NCI-H128 (cell line): ENCODE measurements at regions not wholly inside any gene's neighbourhood (a gene's known extent, or its start where the extent isn't known, plus 50 kb on each side); places are given as distances from the start of the nearest gene placed in this dataset.
"Not testable (repeated sequence)": the region's sequence is repeated elsewhere in the genome, so short reads cannot be mapped to it uniquely, and the experiment has no call there.

ENCODE experiments used
- DNase-seq: peaks from one replicate; lab custom pipeline; 2025; ENCODE audit not compliant: unreplicated experiment; lab: John Stamatoyannopoulos, UW

DNA sequence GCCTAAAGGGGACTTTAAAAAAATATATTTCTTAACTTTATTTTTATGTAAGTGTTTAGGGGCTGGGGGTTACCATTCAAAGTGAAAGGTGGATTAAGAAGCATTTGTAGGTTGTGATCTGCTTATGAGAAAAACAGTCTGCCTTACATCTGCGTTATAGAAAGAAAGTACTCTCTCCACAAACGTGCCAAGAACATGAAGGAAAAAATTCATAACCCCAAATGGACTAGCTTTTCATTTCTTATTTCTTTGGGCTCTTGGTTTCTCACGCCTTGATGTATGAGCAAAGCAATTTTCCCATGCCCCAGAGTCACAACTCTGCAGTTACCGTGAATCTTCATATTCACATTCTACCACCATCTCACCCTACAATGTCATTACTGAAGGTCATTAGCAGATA, 1165.1 kb upstream of the ADGRL4 start:
- DNase-seq, result no peak

DNA sequence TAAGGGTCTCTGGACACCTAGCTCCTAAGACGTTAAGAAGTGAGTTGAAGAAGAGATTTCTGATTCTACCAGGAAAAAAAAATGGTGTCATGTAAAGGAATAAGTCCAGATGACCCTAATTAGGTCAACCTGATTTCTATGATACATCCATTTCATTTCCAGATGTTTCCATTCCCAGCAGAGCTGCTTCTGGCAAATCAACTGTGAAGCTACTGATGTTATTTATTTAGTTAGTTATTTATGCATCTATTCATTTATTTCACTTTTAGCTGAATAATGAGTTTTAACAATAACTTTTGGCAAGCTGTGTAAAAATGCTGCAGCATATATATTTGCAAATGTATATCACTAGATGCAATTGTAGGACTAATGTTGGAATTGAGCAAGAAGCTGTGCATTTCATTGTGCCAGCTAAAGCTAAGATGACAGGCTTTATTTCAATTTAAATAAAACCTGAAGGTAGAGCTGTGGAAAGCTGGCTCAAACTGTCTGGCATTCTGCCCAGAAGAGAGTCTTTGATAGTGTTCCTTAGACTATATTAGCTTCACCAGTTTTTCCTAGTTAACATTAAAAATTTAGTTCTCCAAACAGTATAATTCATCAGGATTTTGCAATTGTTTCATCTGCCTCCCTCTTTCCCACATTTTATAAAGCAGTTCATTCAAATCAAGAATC, 1164.4 kb upstream of the ADGRL4 start:
- no peak for DNase-seq

DNA sequence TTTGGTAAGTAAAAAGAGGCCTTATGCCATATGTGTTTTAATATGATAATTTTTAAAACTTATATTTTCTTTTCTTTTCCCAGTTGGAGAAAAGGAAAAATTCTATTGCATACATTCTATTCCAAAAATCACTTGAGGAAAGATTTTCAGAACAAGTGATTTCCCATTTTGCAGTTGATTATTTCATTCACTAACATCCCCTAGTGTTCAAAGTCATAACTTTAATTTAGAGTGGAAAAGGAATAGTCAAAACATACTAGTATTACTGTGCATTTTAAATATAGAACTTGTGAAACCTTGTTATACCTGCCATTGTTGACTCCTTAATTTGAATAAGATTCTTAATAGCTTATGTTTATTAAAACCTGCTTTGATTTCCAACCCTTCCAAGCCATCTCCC, 1157.6 kb upstream of the ADGRL4 start:
- no peak for DNase-seq

DNA sequence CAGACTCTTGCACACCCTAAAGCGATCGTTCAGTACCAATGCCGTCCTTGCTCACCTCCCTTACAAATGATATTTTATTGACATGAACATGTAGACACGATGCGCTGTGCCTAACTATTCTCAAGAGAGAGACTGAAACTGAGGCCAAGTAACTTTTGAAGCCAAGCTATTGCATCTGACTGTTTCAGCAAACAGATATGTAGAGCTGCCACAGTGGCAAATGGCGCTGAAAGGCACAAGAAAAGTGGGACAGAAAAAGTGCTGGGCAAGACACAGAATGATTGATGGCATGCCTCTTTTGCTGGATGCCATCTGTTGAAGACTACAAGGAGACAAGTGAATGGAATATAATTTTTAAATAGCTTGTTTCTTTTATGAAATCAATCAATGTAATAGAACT, 1157.2 kb upstream of the ADGRL4 start:
- no peak for DNase-seq

DNA sequence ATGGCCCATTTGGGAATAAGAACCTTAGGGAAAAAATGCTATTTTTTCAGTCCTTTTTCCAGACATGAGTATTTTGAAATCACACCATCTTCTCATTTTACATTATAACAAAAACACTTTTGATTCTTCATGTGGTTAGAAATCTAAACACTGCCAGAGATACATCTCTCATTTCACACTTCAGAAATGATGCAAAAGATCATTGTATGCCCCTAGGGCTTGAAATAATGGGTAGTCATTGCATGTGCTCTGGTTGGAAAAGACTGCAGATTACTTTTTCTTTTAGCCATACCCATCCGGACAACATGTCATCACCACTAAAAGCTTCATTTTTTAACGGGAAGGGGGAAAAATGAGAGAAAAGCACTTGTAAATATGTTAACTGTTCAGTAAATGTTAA, 1152.2 kb upstream of the ADGRL4 start:
- no peak for DNase-seq

DNA sequence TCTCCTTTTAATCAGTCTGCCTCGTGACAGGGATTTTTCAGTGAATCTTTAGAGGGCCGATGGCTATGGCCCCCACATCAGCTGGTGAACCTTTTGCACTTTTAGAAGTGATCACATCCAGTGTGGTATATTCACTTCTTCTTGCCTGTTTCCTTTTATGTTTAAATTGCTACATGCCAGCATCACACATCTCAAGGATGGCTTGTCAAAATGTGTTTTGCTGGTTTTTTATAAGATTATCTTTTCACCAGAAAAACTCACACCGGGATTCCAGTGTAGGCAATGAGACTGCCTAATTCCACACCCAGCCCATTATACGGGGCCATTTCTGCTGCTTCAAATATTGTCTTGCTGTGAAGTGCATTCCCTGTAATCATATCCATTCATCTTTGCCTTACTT, 1151.7 kb upstream of the ADGRL4 start:
- no peak for DNase-seq

DNA sequence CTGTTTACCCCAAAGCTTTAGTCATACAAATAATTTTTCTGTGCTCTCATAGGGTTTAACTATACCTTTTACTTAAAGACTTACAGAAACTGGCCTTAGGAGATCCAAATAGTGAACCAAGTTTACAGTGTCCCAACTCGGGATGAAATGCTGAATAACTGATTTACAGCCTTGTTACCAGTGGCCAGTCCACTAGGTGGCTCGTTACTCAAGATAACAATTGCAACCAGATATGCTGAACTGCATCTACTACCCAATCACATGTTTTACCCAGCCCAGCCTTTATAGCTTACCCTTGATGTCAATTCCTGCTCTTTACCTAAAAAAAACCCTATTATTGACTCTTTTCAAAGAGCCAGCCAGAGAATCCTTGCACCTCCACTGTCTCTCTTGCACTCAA, 1148.8 kb upstream of the ADGRL4 start:
- DNase-seq, result no peak

DNA sequence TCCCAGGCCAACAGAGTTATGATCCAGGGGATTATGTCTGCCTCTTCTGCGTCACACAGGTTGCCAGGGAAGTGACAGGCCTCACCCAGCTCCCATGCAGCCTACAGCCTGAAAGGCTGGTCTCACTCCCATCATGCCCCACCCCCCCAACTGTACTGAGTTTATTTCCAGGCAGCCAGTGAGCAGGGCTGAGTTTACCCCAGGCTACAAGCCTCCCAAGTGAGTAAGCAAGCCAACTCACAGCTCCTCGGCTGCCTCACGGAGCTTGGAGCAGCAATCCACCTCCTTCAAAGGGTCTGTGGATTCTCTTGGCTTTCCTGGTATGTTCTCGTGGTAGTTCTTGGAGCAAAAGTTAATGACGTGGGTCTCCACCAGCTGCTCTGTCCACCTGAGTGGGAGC, 1147.6 kb upstream of the ADGRL4 start:
- no peak for DNase-seq

DNA sequence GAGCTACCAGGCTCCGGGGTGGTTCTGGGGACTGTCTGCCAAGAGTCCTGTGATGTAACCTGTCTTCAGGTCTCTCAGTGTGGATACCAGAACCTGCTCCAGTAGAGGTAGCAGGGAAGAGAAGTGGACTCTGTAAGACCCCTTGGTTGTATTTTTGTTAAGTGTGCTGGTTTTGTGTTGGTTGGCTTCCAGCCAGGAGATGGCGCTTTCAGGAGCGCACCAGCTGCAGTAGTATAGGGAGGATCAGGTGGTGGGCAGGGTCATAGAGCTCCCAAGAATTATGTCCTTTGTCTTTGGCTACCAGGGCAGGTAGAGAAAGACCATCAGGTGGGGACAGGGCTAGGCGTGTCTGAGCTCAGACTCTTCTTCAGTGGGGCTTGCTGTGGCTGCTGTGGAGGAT, 1147.2 kb upstream of the ADGRL4 start:
- DNase-seq, result no peak

DNA sequence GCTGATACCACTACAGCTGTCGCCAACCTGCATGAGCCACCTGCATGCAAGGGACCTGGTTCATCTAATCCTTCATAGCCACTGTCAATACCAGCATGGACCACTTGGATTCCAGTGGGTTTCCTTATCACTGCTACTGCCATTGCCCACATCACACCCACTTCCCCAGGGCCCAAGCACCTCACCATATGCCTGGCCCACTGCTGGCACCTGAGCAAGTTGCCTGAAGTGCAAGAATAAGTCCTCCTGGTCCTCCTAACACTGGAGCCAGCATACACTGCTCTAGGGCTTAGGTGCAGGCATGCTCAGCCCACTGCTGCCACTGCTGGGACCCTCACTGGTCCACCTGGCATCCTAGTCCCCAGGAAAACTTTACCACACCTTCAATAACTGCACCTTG, 1136.8 kb upstream of the ADGRL4 start:
- DNase-seq, result no peak

DNA sequence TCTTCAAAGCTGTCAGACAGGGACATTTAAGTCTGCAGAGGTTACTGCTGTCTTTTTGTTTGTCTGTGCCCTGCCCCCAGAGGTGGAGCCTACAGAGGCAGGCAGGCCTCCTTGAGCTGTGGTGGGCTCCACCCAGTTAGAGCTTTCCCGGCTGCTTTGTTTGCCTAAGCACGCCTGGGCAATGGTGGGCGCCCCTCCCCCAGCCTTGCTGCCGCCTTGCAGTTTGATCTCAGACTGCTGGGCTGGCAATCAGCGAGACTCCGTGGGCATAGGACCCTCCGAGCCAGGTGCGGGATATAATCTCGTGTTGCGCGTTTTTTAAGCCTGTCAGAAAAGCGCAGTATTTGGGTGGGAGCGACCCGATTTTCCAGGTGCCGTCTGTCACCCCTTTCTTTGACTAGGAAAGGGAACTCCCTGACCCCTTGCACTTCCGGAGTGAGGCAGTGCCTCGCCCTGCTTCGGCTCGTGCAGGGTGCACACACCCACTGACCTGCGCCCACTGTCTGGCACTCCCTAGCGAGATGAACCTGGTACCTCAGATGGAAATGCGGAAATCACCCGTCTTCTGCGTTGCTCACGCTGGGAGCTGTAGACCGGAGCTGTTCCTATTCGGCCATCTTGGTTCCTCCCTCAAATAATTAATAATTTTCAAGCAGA, 1131.5 kb upstream of the ADGRL4 start:
- DNase-seq, result not testable (repeated sequence)

DNA sequence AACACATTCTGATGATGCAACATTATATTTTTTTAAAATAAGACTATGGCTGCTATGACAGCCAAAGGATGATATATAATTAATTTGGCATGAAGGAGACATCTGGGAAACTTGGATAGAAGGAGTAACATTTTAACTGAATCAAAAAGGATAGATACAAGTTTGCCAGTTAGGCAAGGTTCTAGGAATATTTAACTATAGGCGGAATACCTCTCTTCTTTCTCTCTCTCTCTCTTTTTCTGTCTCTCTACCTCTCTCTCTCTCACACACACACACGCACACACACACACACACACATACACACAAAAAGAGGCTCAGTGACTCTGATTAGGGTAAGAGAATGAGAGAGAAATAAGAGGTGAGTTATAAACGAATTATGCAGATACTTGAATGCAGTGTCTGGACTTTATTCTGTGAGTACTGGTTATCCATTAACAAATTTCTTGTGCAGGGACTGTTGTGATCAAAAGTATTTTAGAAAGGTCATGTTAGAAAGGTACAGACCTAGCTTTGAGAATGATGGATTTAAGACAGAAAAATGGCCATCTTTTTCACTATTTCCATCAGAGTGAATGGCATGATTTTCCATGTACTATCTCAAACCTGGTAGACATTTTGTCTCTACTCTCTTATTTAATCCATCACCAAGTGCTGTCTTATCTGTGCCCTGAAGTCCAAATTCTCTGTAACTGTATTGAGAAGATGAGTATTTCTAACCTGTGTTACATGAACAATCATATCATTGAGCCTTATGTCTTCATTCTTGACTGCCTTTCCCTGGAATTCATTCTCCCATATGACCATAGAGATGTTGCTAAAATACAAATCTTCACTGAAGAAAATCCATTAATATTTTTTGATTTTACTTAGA, 1106.9 kb upstream of the ADGRL4 start:
- no peak for DNase-seq

DNA sequence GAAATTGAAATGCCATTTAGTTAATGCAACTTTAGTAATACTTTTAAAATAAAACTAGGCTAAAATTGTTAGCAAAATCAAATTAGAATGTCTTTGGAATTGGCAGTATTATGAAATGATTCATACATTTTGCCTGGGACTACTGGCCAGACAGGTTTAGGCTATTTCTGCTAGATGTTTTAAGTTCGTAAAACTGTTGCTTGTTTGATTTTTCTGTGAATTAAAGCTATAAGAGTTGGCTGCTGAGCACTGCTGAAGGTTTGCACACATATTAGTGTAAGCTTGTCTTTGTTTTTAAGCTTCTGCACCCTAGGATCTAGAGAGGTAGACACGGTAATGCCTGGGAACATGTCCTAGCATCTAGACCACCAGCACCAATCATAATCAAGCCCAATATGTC, 1094.6 kb upstream of the ADGRL4 start:
- no peak for DNase-seq

DNA sequence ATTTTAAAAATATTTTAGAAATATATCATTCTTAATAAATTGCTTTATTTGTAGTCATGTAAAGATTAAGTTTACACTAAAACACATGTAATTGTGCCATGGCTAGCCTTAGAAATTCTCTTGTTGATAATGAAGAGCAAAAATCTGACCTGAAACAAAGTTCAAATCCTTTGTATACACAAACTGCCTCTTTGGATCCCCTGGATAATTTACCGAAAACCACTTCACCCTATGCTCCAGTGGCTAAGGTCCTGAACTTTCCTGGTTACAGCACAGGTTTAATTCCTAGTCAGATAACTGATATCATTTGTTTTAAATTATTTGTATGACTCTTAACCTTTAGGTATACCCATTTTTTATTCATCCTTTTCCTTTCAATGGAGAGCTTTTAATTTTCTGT, 1093.2 kb upstream of the ADGRL4 start:
- no peak for DNase-seq

DNA sequence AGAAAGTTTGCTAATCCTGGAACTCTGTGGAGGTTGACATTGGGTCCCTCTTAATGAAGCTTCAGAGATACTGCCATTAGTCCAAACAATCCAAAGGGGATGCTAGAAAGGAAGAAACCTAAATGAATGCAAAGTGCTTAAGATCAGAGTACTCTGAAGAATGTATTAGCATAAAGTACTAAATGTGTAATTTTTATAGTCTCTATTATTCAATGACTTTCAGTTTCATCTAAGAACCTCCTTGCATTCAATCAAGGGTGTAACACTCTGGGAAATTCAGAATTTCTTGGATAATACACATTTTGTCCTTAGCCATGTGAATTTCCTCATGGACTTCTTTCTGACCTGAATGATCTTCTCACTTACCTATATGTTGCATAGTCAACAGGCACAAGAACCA, 1078.5 kb upstream of the ADGRL4 start:
- DNase-seq, result no peak

DNA sequence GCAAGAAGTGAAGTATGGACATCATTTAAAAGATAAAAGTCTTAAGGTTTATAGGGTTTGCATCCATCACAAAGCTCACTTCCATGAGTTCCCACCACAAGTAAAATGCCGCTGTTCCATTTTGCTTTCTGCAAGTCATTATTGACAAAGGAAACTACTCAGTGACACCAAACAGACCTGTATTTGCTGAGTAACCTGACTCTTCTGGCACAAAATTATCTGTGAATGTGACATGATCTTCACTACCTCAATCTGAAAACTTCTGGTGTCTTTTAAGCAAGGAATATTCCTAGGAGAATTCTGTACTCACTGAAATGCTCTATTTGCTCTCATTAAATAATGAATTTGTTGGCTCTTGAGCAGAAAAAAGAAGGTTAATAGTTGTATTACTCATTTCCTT, 1077.4 kb upstream of the ADGRL4 start:
- DNase-seq, result no peak

DNA sequence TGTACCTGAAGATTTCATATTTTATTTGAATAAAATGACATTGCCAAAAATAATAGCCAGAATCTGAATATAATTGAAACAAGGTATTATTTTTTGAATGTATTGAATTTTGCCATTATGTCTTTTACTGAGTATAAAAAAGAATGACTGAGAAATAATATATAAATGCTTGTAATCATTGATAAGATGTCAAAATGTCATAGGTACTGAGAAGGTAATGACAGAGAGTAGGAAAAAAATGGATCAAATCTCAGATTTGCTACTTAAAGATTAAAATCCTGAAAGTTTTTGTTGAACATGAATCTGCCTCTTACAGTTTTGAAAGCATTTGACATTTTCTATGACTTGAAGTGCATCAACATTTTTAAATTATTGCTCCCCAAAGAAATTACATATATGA, 1069.9 kb upstream of the ADGRL4 start:
- no peak for DNase-seq

DNA sequence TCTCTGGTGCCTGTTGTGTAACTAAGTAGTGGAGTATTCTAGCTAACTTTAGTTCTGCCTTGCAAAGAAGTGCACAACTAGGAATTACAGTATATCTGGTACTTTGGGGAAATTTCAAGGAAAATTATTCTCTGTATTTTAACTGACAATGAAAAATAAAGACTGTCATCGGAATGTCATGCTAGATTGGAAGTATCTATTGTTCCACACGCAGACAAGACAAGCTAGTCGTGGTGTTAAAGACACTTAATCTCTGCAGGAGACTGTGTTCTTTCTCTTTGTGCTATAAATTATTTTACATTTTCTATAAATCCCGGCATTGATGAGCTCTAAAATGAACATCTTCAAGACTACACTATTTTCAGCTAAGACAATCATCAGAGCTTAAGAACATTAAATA, 1068.8 kb upstream of the ADGRL4 start:
- no peak for DNase-seq

DNA sequence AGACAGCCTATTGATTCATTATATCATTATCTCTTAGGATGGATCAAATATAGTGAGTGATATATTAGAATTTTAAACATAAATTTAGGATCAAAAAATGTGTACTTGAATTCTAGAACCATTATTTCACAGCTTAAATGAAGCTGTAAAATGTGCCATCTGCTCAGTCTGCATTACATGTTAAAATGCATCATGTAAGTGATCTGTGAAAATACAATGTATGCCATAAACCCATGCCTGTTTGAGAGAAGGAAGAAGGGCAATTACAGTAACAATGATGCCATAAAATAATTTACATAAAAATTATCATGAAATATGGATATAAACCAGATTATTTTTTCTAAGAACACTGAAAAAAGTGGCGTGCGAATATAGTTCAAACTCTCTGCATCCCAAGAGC, 1066.0 kb upstream of the ADGRL4 start:
- DNase-seq, result no peak

DNA sequence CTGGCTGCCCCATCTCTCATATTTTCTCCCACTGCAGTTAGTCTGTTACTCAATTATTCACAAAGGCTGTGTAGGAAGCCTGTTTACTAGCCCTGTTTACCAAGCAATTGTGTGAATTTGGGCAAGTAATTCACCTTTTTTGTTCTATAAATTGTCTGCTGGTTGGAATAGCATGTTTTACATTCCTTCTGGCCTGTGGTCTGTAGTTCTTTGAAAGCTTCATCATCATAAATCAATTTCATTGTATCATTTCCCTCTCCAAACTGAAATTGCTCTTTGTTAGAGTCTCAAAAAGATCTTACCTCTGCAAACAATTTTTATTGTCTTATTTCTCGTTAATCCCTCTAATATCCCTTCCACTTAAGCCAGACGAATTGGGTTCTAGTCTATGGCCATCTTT, 1059.5 kb upstream of the ADGRL4 start:
- no peak for DNase-seq

DNA sequence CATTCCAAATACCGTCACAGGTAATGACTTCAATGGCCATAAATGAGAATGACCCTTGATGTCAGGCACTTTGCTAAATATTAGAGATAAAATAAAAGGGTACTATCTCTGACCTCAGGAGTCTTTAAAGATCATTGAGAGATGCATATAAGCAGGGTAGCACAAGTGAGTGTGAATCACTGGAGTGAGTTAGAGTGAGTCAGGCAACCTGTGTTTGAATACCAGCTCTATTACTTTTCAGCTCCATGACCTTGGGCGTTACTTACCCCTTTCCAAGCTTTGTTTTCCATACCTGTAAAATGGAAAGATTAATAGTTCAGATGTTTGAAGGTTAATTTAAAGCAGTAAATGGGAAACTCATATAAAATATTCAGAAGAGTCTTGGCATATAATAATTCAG, 1058.0 kb upstream of the ADGRL4 start:
- DNase-seq, result no peak

DNA sequence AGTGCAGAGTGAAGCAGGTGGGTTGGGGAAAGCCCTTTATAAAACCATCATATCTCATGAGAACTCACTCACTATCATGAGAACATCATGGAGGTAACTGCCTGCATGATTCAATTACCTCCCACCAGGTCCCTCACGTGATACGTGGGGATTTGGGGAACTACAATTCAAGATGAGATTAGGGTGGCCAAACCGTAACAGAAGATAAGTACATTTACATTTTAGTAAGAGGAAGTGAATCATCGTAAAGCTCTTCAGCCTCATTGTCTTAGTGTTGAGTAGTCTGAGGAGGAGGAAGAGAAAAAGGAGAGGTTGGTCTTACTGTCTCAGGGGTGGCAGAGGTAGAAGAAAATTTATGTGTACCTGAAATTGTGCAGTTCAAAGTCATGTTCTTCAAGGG, 1053.4 kb upstream of the ADGRL4 start:
- no peak for DNase-seq
